ENCODE measurements at regions not wholly inside any gene's neighbourhood (a gene's known extent, or its start where the extent isn't known, plus 50 kb on each side); places are given as distances from the start of the nearest gene placed in this dataset.

GRCh38 chr6:6881438-6882225 is 226.1 kb upstream of the RREB1 start:
- Histone ChIP-seq H3K9me3 (ENCODE audit: severe bottlenecking) (no peaks in the 10 kb centered on the region), H3K27me3 (ENCODE audit: insufficient read depth, poor library complexity, severe bottlenecking) (no peaks in the 10 kb centered on the region), H3K27ac (ENCODE audit: poor library complexity, severe bottlenecking) (no peak overlapping the region), H3K4me3 (ENCODE audit: severe bottlenecking) (no peak overlapping the region), H3K36me3 (ENCODE audit: low read depth) (no peaks in the 10 kb centered on the region), H3K4me1 (ENCODE audit: insufficient read depth, poor library complexity, severe bottlenecking) (peaks cover 21% of the 10 kb centered on the region)
- no peak for ATAC-seq (ENCODE audit: low read depth)
- no peak for DNase-seq (ENCODE audit: low spot score)
- TF ChIP-seq, protein P1, sequence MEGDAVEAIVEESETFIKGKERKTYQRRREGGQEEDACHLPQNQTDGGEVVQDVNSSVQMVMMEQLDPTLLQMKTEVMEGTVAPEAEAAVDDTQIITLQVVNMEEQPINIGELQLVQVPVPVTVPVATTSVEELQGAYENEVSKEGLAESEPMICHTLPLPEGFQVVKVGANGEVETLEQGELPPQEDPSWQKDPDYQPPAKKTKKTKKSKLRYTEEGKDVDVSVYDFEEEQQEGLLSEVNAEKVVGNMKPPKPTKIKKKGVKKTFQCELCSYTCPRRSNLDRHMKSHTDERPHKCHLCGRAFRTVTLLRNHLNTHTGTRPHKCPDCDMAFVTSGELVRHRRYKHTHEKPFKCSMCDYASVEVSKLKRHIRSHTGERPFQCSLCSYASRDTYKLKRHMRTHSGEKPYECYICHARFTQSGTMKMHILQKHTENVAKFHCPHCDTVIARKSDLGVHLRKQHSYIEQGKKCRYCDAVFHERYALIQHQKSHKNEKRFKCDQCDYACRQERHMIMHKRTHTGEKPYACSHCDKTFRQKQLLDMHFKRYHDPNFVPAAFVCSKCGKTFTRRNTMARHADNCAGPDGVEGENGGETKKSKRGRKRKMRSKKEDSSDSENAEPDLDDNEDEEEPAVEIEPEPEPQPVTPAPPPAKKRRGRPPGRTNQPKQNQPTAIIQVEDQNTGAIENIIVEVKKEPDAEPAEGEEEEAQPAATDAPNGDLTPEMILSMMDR (IDR thresholded peaks at IDR 0.05; ENCODE audit: poor library complexity, severe bottlenecking), result no peak

GRCh38 chr6:6882592-6882991 is 225.2 kb upstream of the RREB1 start:
- ATAC-seq (ENCODE audit: low read depth) (no peak), DNase-seq (ENCODE audit: low spot score) (no peak)
- peaks cover 21% of the 10 kb centered on the region for H3K4me1 ChIP-seq (ENCODE audit: insufficient read depth, poor library complexity, severe bottlenecking)
- no peak overlapping the region for H3K27ac ChIP-seq (ENCODE audit: poor library complexity, severe bottlenecking)
- H3K36me3 ChIP-seq (ENCODE audit: low read depth), result no peaks in the 10 kb centered on the region
- TF ChIP-seq, protein P1 (IDR thresholded peaks at IDR 0.05; ENCODE audit: poor library complexity, severe bottlenecking), result no peak
- H3K4me3 ChIP-seq (ENCODE audit: severe bottlenecking), result no peak overlapping the region
- H3K9me3 ChIP-seq (ENCODE audit: severe bottlenecking), result no peaks in the 10 kb centered on the region
- no peaks in the 10 kb centered on the region for H3K27me3 ChIP-seq (ENCODE audit: insufficient read depth, poor library complexity, severe bottlenecking)

GRCh38 chr6:6883011-6883410 is 224.8 kb upstream of the RREB1 start:
- Histone ChIP-seq H3K36me3 (ENCODE audit: low read depth) (no peaks in the 10 kb centered on the region), H3K27ac (ENCODE audit: poor library complexity, severe bottlenecking) (no peak overlapping the region), H3K4me1 (ENCODE audit: insufficient read depth, poor library complexity, severe bottlenecking) (peaks cover 21% of the 10 kb centered on the region), H3K9me3 (ENCODE audit: severe bottlenecking) (no peaks in the 10 kb centered on the region), H3K4me3 (ENCODE audit: severe bottlenecking) (no peak overlapping the region), H3K27me3 (ENCODE audit: insufficient read depth, poor library complexity, severe bottlenecking) (no peaks in the 10 kb centered on the region)
- ATAC-seq (ENCODE audit: low read depth) (peak; percentile 51; the same call in 1 of the 3 replicates), DNase-seq (ENCODE audit: low spot score) (no peak)
- TF ChIP-seq, protein P1 (IDR thresholded peaks at IDR 0.05; ENCODE audit: poor library complexity, severe bottlenecking), result no peak

DNA sequence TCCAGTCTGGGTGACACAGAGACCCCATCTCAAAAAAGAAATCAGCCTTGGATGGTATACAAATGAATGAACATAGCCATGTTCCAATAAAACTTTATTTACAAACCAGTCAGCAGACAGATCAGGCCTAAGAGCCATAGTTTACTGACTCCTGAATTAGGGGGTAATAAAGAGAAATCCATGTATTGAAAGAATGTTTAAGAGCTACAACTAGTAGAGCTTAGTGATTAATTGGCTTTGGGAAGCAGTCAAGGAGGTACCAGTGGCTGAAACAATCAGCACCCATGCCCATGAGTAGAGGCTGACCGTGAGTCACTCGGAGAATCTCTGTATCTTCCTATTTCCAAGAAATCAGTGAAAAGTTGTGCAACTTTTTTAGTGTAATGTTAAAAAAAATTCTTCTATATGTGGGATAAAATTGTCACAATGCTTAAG is 223.6 kb upstream of the RREB1 start:
- DNase-seq (ENCODE audit: low spot score) (no peak), ATAC-seq (ENCODE audit: low read depth) (peak; percentile 58; the same call in 2 of the 3 replicates)
- Histone ChIP-seq H3K4me3 (ENCODE audit: severe bottlenecking) (no peak overlapping the region), H3K27me3 (ENCODE audit: insufficient read depth, poor library complexity, severe bottlenecking) (no peaks in the 10 kb centered on the region), H3K9me3 (ENCODE audit: severe bottlenecking) (peaks cover under 1% of the 10 kb centered on the region), H3K4me1 (ENCODE audit: insufficient read depth, poor library complexity, severe bottlenecking) (peaks cover 15% of the 10 kb centered on the region), H3K36me3 (ENCODE audit: low read depth) (no peaks in the 10 kb centered on the region), H3K27ac (ENCODE audit: poor library complexity, severe bottlenecking) (no peak overlapping the region)
- TF ChIP-seq, protein P1 (IDR thresholded peaks at IDR 0.05; ENCODE audit: poor library complexity, severe bottlenecking), result no peak

- Histone ChIP-seq H3K4me3 (ENCODE audit: severe bottlenecking) (no peak overlapping the region), H3K27me3 (ENCODE audit: insufficient read depth, poor library complexity, severe bottlenecking) (no peaks in the 10 kb centered on the region), H3K36me3 (ENCODE audit: low read depth) (no peaks in the 10 kb centered on the region), H3K4me1 (ENCODE audit: insufficient read depth, poor library complexity, severe bottlenecking) (peaks cover 8% of the 10 kb centered on the region), H3K9me3 (ENCODE audit: severe bottlenecking) (peaks cover 2% of the 10 kb centered on the region), H3K27ac (ENCODE audit: poor library complexity, severe bottlenecking) (no peak overlapping the region)
- DNase-seq (ENCODE audit: low spot score), result no peak
- TF ChIP-seq, protein P1 (IDR thresholded peaks at IDR 0.05; ENCODE audit: poor library complexity, severe bottlenecking), result no peak
- no peak for ATAC-seq (ENCODE audit: low read depth)
Observed at GRCh38 chr6:6884916-6885315, 222.8 kb upstream of the RREB1 start.

Measured in RWPE2 (cell line).